Brain microvascular endothelial cell (primary cell): ENCODE measurements at regions not wholly inside any gene's neighbourhood (a gene's known extent, or its start where the extent isn't known, plus 50 kb on each side); places are given as distances from the start of the nearest gene placed in this dataset.

Experiments used
- DNase-seq: peaks from one replicate; pipeline ENCODE4 v3.0.0-alpha.2; 2020
- H3K27ac ChIP-seq: fragments of 250-450 bp; sonication (Bioruptor Pico); 2 replicates; pipeline ENCODE4 v1.5.1; 2020; ENCODE audit warnings: mild to moderate bottlenecking, moderate library complexity
- H3K27me3 ChIP-seq: fragments of 250-450 bp; sonication (Bioruptor Pico); replicated peaks from 2 replicates; pipeline ENCODE4 v1.5.1; 2020; ENCODE audit warnings: mild to moderate bottlenecking
- H3K36me3 ChIP-seq: fragments of 250-450 bp; sonication (Bioruptor Pico); replicated peaks from 2 replicates; pipeline ENCODE4 v1.5.1; 2020; ENCODE audit warnings: mild to moderate bottlenecking
- H3K4me3 ChIP-seq: 2 replicates; pipeline ENCODE4 v1.5.1; 2011; ENCODE audit warnings: low read depth, mild to moderate bottlenecking, control low read depth, low read length, moderate library complexity
- in situ Hi-C: cut with HindIII; loops from 2 replicates; pipeline ENCODE4 v1.10.0; 2017; ENCODE audit warnings: low sequenced_read_pairs, low pct_ligation_motif_present
- TF ChIP-seq, protein P1 (sequence below): IDR thresholded peaks from 2 replicates; pipeline ENCODE4 v1.5.1; 2011; ENCODE audit warnings: low read depth, mild to moderate bottlenecking, moderate library complexity, low read length, control low read depth, inconsistent platforms; ENCODE audit errors: missing control alignments

DNA sequence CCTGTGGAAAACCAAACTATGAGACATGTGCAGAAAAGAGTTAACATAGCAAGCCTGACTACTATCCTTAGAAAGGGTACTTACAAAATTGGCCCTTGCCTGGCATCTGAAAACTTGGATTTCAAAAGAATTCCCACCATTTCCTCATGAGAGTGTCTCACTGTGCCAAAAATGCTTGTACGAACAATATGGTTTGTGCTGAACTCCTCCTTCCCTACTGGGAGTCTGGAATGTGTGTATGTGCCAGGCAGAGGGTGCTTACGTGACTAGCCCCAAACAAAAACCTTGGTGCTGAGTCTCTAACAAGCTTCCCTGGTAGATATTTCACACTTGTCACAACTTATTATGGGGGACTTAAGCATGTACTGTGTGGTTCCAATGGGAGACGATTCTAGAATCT is 81.7 kb upstream of the GIMD1 start:
- H3K4me3 ChIP-seq, result no peak overlapping the region
- no peaks in the 10 kb centered on the region for H3K36me3 ChIP-seq
- TF ChIP-seq, protein P1, sequence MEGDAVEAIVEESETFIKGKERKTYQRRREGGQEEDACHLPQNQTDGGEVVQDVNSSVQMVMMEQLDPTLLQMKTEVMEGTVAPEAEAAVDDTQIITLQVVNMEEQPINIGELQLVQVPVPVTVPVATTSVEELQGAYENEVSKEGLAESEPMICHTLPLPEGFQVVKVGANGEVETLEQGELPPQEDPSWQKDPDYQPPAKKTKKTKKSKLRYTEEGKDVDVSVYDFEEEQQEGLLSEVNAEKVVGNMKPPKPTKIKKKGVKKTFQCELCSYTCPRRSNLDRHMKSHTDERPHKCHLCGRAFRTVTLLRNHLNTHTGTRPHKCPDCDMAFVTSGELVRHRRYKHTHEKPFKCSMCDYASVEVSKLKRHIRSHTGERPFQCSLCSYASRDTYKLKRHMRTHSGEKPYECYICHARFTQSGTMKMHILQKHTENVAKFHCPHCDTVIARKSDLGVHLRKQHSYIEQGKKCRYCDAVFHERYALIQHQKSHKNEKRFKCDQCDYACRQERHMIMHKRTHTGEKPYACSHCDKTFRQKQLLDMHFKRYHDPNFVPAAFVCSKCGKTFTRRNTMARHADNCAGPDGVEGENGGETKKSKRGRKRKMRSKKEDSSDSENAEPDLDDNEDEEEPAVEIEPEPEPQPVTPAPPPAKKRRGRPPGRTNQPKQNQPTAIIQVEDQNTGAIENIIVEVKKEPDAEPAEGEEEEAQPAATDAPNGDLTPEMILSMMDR, result no peak
- no peak for DNase-seq
- in situ Hi-C loops, result no loop called here
- H3K27ac ChIP-seq, result no peak overlapping the region
- H3K27me3 ChIP-seq, result no peaks in the 10 kb centered on the region

DNA sequence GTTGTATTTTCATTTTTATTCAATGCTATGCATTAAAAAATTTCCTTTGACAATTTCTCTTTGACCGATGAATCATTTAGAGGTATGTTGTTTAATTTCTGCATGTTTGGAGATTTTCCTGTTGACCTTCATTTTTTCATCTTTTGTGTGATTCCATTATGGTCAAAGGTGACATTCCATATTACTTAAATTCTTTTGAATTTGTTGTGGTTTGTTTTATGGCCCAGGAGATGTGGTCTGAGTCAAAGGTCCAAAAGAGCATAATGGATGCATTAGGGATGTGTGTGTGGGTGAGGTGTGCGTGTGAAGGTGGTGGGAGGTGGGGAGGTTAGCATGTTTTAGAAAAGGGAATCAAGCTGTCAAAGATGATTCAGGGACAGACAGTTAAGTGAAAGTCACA is 76.0 kb upstream of the GIMD1 start:
- Histone ChIP-seq H3K27ac (no peak overlapping the region), H3K4me3 (no peak overlapping the region), H3K27me3 (no peaks in the 10 kb centered on the region), H3K36me3 (no peaks in the 10 kb centered on the region)
- in situ Hi-C loops, result no loop called here
- peak; percentile 26 for DNase-seq
- TF ChIP-seq, protein P1, result no peak

DNA sequence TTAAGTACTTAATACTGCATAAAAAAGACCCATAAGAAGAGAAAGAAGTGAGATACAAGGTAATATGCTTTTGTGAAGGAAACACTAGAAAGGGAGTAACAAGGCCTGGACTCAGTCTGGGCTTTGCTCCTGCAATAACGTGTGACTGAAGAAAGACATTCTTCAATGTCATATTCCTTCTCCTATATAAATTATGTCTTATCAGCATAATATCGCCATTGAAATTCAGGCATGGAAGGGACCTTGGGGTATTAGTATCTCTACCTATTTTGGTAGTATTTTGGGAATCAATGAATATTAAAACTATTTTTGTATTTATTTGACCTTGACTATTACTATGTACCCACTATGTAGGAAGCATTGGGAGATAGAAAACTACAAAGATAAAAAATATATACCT is 62.2 kb upstream of the GIMD1 start:
- H3K27ac ChIP-seq, result no peak overlapping the region
- TF ChIP-seq, protein P1, result no peak
- H3K36me3 ChIP-seq, result no peaks in the 10 kb centered on the region
- in situ Hi-C loops, result no loop called here
- H3K4me3 ChIP-seq, result no peak overlapping the region
- no peaks in the 10 kb centered on the region for H3K27me3 ChIP-seq
- no peak for DNase-seq

DNA sequence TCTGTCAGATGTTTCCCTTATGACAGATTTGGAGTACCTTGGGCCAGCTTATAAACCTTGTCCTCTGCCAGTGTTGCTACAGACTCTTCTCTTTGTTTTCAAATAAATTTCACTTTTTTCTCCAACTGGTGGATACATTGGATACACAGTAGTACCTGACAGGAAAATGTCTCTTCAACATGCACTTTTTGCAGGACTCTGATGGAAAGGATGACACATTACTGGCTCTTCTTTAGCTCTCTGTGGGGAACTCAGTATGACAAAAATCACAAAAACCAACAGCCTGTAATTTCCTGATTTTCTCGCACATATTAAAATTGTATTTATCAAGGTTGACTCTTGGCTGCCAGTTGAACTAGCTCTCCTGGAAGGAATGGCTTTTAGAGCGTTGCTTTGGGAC is 61.3 kb upstream of the GIMD1 start:
- no peak overlapping the region for H3K27ac ChIP-seq
- H3K27me3 ChIP-seq, result no peaks in the 10 kb centered on the region
- in situ Hi-C loops, result no loop called here
- no peak for DNase-seq
- H3K4me3 ChIP-seq, result no peak overlapping the region
- H3K36me3 ChIP-seq, result no peaks in the 10 kb centered on the region
- TF ChIP-seq, protein P1, result no peak

DNA sequence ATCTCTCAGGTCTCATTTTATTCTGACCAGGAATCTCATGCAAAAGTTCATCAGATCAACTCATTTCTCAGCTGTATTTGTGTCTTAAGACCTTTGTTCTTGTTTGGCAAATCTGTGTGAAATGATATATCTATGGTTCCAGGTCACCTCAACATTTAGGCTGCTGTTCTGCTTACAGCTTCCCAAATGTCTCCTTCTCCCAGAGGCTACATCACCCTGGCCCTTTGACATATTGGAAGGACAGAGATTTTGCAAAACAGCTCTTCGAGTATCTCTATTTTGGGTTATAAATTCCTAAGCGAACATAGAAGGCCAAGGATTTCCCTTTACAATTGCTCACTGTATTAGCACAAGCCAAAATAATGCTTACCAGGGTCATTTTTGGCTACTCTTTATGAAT is 57.5 kb upstream of the GIMD1 start:
- H3K27me3 ChIP-seq, result no peaks in the 10 kb centered on the region
- no peak for DNase-seq
- no peak overlapping the region for H3K27ac ChIP-seq
- TF ChIP-seq, protein P1, result no peak
- H3K4me3 ChIP-seq, result no peak overlapping the region
- no peaks in the 10 kb centered on the region for H3K36me3 ChIP-seq
- in situ Hi-C loops, result no loop called here

DNA sequence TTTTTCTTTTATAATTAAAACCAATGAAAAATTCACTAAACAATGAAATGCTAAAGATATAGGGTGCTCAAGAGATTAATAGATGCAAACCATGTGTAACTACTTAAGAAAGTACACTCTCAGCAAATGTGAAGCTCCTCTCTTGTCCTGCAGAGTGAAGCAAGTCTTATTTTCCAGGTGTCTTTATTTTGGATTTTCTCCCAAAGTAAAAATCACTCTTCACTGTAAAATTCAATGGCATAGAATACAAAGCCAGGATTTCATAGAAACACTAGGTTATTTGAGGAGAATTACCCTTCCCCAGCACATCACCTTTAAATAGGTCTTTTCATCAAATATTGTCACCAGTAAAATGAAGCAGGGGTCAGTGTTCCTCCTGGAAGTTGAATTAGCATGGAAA is 57.0 kb upstream of the GIMD1 start:
- TF ChIP-seq, protein P1, result no peak
- Histone ChIP-seq H3K27ac (no peak overlapping the region), H3K27me3 (no peaks in the 10 kb centered on the region), H3K4me3 (no peak overlapping the region), H3K36me3 (no peaks in the 10 kb centered on the region)
- no peak for DNase-seq
- in situ Hi-C loops, result no loop called here
